ENCODE measurements at regions not wholly inside any gene's neighbourhood (a gene's known extent, or its start where the extent isn't known, plus 50 kb on each side); places are given as distances from the start of the nearest gene placed in this dataset.
"Not testable (repeated sequence)": the region's sequence is repeated elsewhere in the genome, so short reads cannot be mapped to it uniquely, and the experiment has no call there.

GRCh38 chr1:146774271-146774670 is 163.9 kb upstream of the NBPF12 start:
- H3K9me3 ChIP-seq; POLR2A ChIA-PET; H3K27ac ChIP-seq (ENCODE audit: low read depth in 2 of 2, low read length in 1 of 2); H3K4me1 ChIP-seq (ENCODE audit: control insufficient read depth in 1 of 2, insufficient read depth in 2 of 2, low read depth in 1 of 2, low read length in 1 of 2); H3K9me2 ChIP-seq; H2AFZ ChIP-seq (ENCODE audit: low read depth); H4K20me1 ChIP-seq (ENCODE audit: insufficient read depth); H3K4me3 ChIP-seq (ENCODE audit: low read depth in 2 of 2, low read length in 1 of 2); H3K36me3 ChIP-seq (replicated peaks in 1 of 2; ENCODE audit: control insufficient read depth in 1 of 2, insufficient read depth in 2 of 2, low read length in 1 of 2); H3K9ac ChIP-seq; DNase-seq; CTCF ChIA-PET; H3K79me2 ChIP-seq (ENCODE audit: insufficient read depth); H3K27me3 ChIP-seq (ENCODE audit: insufficient read depth); H3K4me2 ChIP-seq; H3F3A ChIP-seq (replicated peaks; ENCODE audit: insufficient read depth): not testable (repeated sequence)
- 56% methylated on average over 5 of the region's 7 CpGs for WGBS (ENCODE audit: low lambda C conversion rate)

- H3K36me3 ChIP-seq (replicated peaks in 1 of 2; ENCODE audit: control insufficient read depth in 1 of 2, insufficient read depth in 2 of 2, low read length in 1 of 2); H3K9ac ChIP-seq; H3K4me2 ChIP-seq; H3K4me3 ChIP-seq (ENCODE audit: low read depth in 2 of 2, low read length in 1 of 2); DNase-seq; H3F3A ChIP-seq (replicated peaks; ENCODE audit: insufficient read depth); CTCF ChIA-PET; POLR2A ChIA-PET; H3K27ac ChIP-seq (ENCODE audit: low read depth in 2 of 2, low read length in 1 of 2); H3K79me2 ChIP-seq (ENCODE audit: insufficient read depth); H3K9me3 ChIP-seq; H4K20me1 ChIP-seq (ENCODE audit: insufficient read depth); H3K4me1 ChIP-seq (ENCODE audit: control insufficient read depth in 1 of 2, insufficient read depth in 2 of 2, low read depth in 1 of 2, low read length in 1 of 2); H3K27me3 ChIP-seq (ENCODE audit: insufficient read depth); H3K9me2 ChIP-seq: not testable (repeated sequence)
- peak overlapping the region; percentile 56; the same call in 1 of the 2 replicates for H2AFZ ChIP-seq (ENCODE audit: low read depth)
- WGBS (ENCODE audit: low lambda C conversion rate): 60% methylated on average over 10 of the region's 16 CpGs
Measured at GRCh38 chr1:146771409-146771808, 166.7 kb upstream of the NBPF12 start.

GRCh38 chr1:146770998-146771397 is 167.1 kb upstream of the NBPF12 start:
- H3K9me3 ChIP-seq; POLR2A ChIA-PET; H3K79me2 ChIP-seq (ENCODE audit: insufficient read depth); H3F3A ChIP-seq (replicated peaks; ENCODE audit: insufficient read depth); H3K9me2 ChIP-seq; H4K20me1 ChIP-seq (ENCODE audit: insufficient read depth); H3K4me1 ChIP-seq (ENCODE audit: control insufficient read depth in 1 of 2, insufficient read depth in 2 of 2, low read depth in 1 of 2, low read length in 1 of 2); H3K4me2 ChIP-seq; H3K9ac ChIP-seq; H3K4me3 ChIP-seq (ENCODE audit: low read depth in 2 of 2, low read length in 1 of 2); H3K27ac ChIP-seq (ENCODE audit: low read depth in 2 of 2, low read length in 1 of 2); CTCF ChIA-PET; H3K27me3 ChIP-seq (ENCODE audit: insufficient read depth); DNase-seq; H3K36me3 ChIP-seq (replicated peaks in 1 of 2; ENCODE audit: control insufficient read depth in 1 of 2, insufficient read depth in 2 of 2, low read length in 1 of 2): not testable (repeated sequence)
- WGBS (ENCODE audit: low lambda C conversion rate): no CpG with 5 or more reads among the region's 3 CpGs
- H2AFZ ChIP-seq (ENCODE audit: low read depth): peak overlapping the region; percentile 56; the same call in 1 of the 2 replicates

- H3K4me1 ChIP-seq (ENCODE audit: control insufficient read depth in 1 of 2, insufficient read depth in 2 of 2, low read depth in 1 of 2, low read length in 1 of 2); H3K79me2 ChIP-seq (ENCODE audit: insufficient read depth); H3K36me3 ChIP-seq (replicated peaks in 1 of 2; ENCODE audit: control insufficient read depth in 1 of 2, insufficient read depth in 2 of 2, low read length in 1 of 2); H3K9ac ChIP-seq; H3K27ac ChIP-seq (ENCODE audit: low read depth in 2 of 2, low read length in 1 of 2); H3F3A ChIP-seq (replicated peaks; ENCODE audit: insufficient read depth); H3K4me2 ChIP-seq; H3K9me2 ChIP-seq; H4K20me1 ChIP-seq (ENCODE audit: insufficient read depth); CTCF ChIA-PET; H3K4me3 ChIP-seq (ENCODE audit: low read depth in 2 of 2, low read length in 1 of 2); H3K9me3 ChIP-seq; H2AFZ ChIP-seq (ENCODE audit: low read depth); H3K27me3 ChIP-seq (ENCODE audit: insufficient read depth); DNase-seq; POLR2A ChIA-PET: not testable (repeated sequence)
- no CpG with 5 or more reads among the region's 5 CpGs for WGBS (ENCODE audit: low lambda C conversion rate)
Measured at GRCh38 chr1:146763234-146763633, 174.9 kb upstream of the NBPF12 start.

- H2AFZ ChIP-seq (ENCODE audit: low read depth); H3K9me3 ChIP-seq; H3K4me1 ChIP-seq (ENCODE audit: control insufficient read depth in 1 of 2, insufficient read depth in 2 of 2, low read depth in 1 of 2, low read length in 1 of 2); H3K4me3 ChIP-seq (ENCODE audit: low read depth in 2 of 2, low read length in 1 of 2); H3K79me2 ChIP-seq (ENCODE audit: insufficient read depth); H3F3A ChIP-seq (replicated peaks; ENCODE audit: insufficient read depth); H3K9ac ChIP-seq; H3K9me2 ChIP-seq; CTCF ChIA-PET; H4K20me1 ChIP-seq (ENCODE audit: insufficient read depth); DNase-seq; H3K36me3 ChIP-seq (replicated peaks in 1 of 2; ENCODE audit: control insufficient read depth in 1 of 2, insufficient read depth in 2 of 2, low read length in 1 of 2); POLR2A ChIA-PET; H3K4me2 ChIP-seq; H3K27me3 ChIP-seq (ENCODE audit: insufficient read depth); H3K27ac ChIP-seq (ENCODE audit: low read depth in 2 of 2, low read length in 1 of 2): not testable (repeated sequence)
- 22% methylated on average over 3 of the region's 4 CpGs for WGBS (ENCODE audit: low lambda C conversion rate)
Measured at GRCh38 chr1:146756858-146757257, 181.3 kb upstream of the NBPF12 start.

GRCh38 chr1:146748686-146749085 is 189.4 kb upstream of the NBPF12 start:
- H3K27ac ChIP-seq (ENCODE audit: low read depth in 2 of 2, low read length in 1 of 2); H3K27me3 ChIP-seq (ENCODE audit: insufficient read depth); H2AFZ ChIP-seq (ENCODE audit: low read depth); H3K4me2 ChIP-seq; H3K79me2 ChIP-seq (ENCODE audit: insufficient read depth); POLR2A ChIA-PET; CTCF ChIA-PET; H3K4me3 ChIP-seq (ENCODE audit: low read depth in 2 of 2, low read length in 1 of 2); H3K9me3 ChIP-seq; H3K4me1 ChIP-seq (ENCODE audit: control insufficient read depth in 1 of 2, insufficient read depth in 2 of 2, low read depth in 1 of 2, low read length in 1 of 2); H3K9me2 ChIP-seq; H3F3A ChIP-seq (replicated peaks; ENCODE audit: insufficient read depth); H3K36me3 ChIP-seq (replicated peaks in 1 of 2; ENCODE audit: control insufficient read depth in 1 of 2, insufficient read depth in 2 of 2, low read length in 1 of 2); H4K20me1 ChIP-seq (ENCODE audit: insufficient read depth); DNase-seq; H3K9ac ChIP-seq: not testable (repeated sequence)
- WGBS (ENCODE audit: low lambda C conversion rate): 60% methylated on average over 1 of the region's 3 CpGs

- POLR2A ChIA-PET; H3K4me3 ChIP-seq (ENCODE audit: low read depth in 2 of 2, low read length in 1 of 2); H3K27me3 ChIP-seq (ENCODE audit: insufficient read depth): not testable (repeated sequence)
Measured at GRCh38 chr1:146731981-146732680, 206.0 kb upstream of the NBPF12 start.

More at GRCh38 chr1:146731981-146732680, 206.0 kb upstream of the NBPF12 start:
- H2AFZ ChIP-seq (ENCODE audit: low read depth); CTCF ChIA-PET; H3K27ac ChIP-seq (ENCODE audit: low read depth in 2 of 2, low read length in 1 of 2); H3K4me1 ChIP-seq (ENCODE audit: control insufficient read depth in 1 of 2, insufficient read depth in 2 of 2, low read depth in 1 of 2, low read length in 1 of 2); H3K9ac ChIP-seq; H3K4me2 ChIP-seq; H3K36me3 ChIP-seq (replicated peaks in 1 of 2; ENCODE audit: control insufficient read depth in 1 of 2, insufficient read depth in 2 of 2, low read length in 1 of 2); H3K9me3 ChIP-seq; H4K20me1 ChIP-seq (ENCODE audit: insufficient read depth); DNase-seq; H3K9me2 ChIP-seq; H3K79me2 ChIP-seq (ENCODE audit: insufficient read depth); H3F3A ChIP-seq (replicated peaks; ENCODE audit: insufficient read depth): not testable (repeated sequence)
- WGBS (ENCODE audit: low lambda C conversion rate): 38% methylated on average over 9 of the region's 11 CpGs

All from SK-N-SH (cell line).